CD4-positive, alpha-beta memory T cell (primary cell): ENCODE measurements at regions not wholly inside any gene's neighbourhood (a gene's known extent, or its start where the extent isn't known, plus 50 kb on each side); places are given as distances from the start of the nearest gene placed in this dataset.

Source experiments
- CTCF ChIA-PET: fragments of 350-600 bp; sonication (Branson Sonifier 250); formaldehyde crosslinking; loops from one replicate; lab custom pipeline; 2021; ENCODE audit warnings: inconsistent platforms; ENCODE audit not compliant: partially characterized antibody; lab: Charles Lee
- POLR2A ChIA-PET: fragments of 350-600 bp; sonication (Branson Sonifier 250); formaldehyde crosslinking; loops from one replicate; lab custom pipeline; 2021; ENCODE audit not compliant: partially characterized antibody; lab: Charles Lee
- DNase-seq, 5 donors: peaks; one replicate each; pipeline versions ENCODE4 v3.0.0 to v3.0.0-alpha.2; 2020 to 2022; ENCODE audit warnings: mixed read lengths in 1 of 5
- H3K27ac ChIP-seq: one replicate; pipeline ENCODE4 v1.7.0; 2013; ENCODE audit warnings: low read depth, low read length
- H3K27me3 ChIP-seq: 2 replicates; pipeline ENCODE4 v1.7.0; 2013; ENCODE audit warnings: mild to moderate bottlenecking, low read length, moderate library complexity; ENCODE audit not compliant: insufficient read depth
- H3K36me3 ChIP-seq: 2 replicates; pipeline ENCODE4 v1.7.0; 2013; ENCODE audit warnings: mild to moderate bottlenecking, low read length, moderate library complexity; ENCODE audit not compliant: insufficient read depth
- H3K4me1 ChIP-seq: 2 replicates; pipeline ENCODE4 v1.7.0; 2013; ENCODE audit warnings: mild to moderate bottlenecking, low read length, moderate library complexity; ENCODE audit not compliant: insufficient read depth
- H3K4me3 ChIP-seq, 2 donors: one replicate each; pipeline ENCODE4 v1.7.0; 2013; ENCODE audit warnings: low read length in 2 of 2, mild to moderate bottlenecking in 1 of 2
- H3K9me3 ChIP-seq, 2 donors: one replicate each; pipeline ENCODE4 v1.7.0; 2013; ENCODE audit warnings: low read length in 2 of 2, control low read depth in 1 of 2; ENCODE audit not compliant: control insufficient read depth in 1 of 2
- H3K27ac Mint-ChIP-seq, 7 donors: one replicate each; pipeline ENCODE4 v1.8.0; 2020 to 2021; ENCODE audit warnings: mixed read lengths in 7 of 7, mild to moderate bottlenecking in 6 of 7, inconsistent platforms in 3 of 7, moderate library complexity in 3 of 7
- H3K27me3 Mint-ChIP-seq, 2 donors: one replicate each; pipeline ENCODE4 v1.8.0; 2020 to 2021; ENCODE audit warnings: mixed read lengths in 2 of 2
- H3K36me3 Mint-ChIP-seq, 2 donors: one replicate each; pipeline ENCODE4 v1.8.0; 2020 to 2021; ENCODE audit warnings: mixed read lengths in 2 of 2, inconsistent platforms in 1 of 2, mild to moderate bottlenecking in 1 of 2
- H3K4me1 Mint-ChIP-seq, 4 donors: one replicate each; pipeline ENCODE4 v1.8.0; 2020 to 2021; ENCODE audit warnings: mixed read lengths in 4 of 4, mild to moderate bottlenecking in 1 of 4
- H3K4me3 Mint-ChIP-seq, 8 donors: one replicate each; pipeline ENCODE4 v1.8.0; 2020 to 2021; ENCODE audit warnings: mixed read lengths in 8 of 8, mild to moderate bottlenecking in 7 of 8, moderate library complexity in 6 of 8, inconsistent platforms in 3 of 8
- H3K9me3 Mint-ChIP-seq, 8 donors: one replicate each; pipeline ENCODE4 v1.8.0; 2020 to 2021; ENCODE audit warnings: mixed read lengths in 8 of 8, mild to moderate bottlenecking in 5 of 8, inconsistent platforms in 3 of 8, moderate library complexity in 1 of 8
- intact Hi-C: fragments of 100-400 bp; cut with micrococcal nuclease; formaldehyde crosslinking; loops from one replicate; pipeline ENCODE4 v1.15.1; 2023

GRCh38 chr2:19225931-19226330, 132.5 kb downstream of the OSR1 start:
- no peaks in the 10 kb centered on the region for H3K36me3 Mint-ChIP-seq
- Histone ChIP-seq H3K9me3 (no peaks in the 10 kb centered on the region), H3K4me1 (no peaks in the 10 kb centered on the region), H3K36me3 (no peaks in the 10 kb centered on the region), H3K4me3 (no peak overlapping the region), H3K27ac (no peak overlapping the region), H3K27me3 (no peaks in the 10 kb centered on the region)
- H3K9me3 Mint-ChIP-seq, result no peaks in the 10 kb centered on the region
- ChIA-PET CTCF (no interaction called here), POLR2A (no interaction called here)
- no peak overlapping the region for H3K4me3 Mint-ChIP-seq
- no peak overlapping the region for H3K27ac Mint-ChIP-seq
- no peak for DNase-seq
- no peaks in the 10 kb centered on the region for H3K27me3 Mint-ChIP-seq
- H3K4me1 Mint-ChIP-seq, result no peaks in the 10 kb centered on the region
- intact Hi-C loops, result no loop called here

- peak overlapping the region in 1 of 8 donors; percentile 8 for H3K4me3 Mint-ChIP-seq
- Histone ChIP-seq H3K4me3 (no peak overlapping the region), H3K4me1 (no peaks in the 10 kb centered on the region), H3K27me3 (no peaks in the 10 kb centered on the region), H3K36me3 (no peaks in the 10 kb centered on the region), H3K9me3 (no peaks in the 10 kb centered on the region), H3K27ac (no peak overlapping the region)
- no peaks in the 10 kb centered on the region for H3K4me1 Mint-ChIP-seq
- CTCF ChIA-PET, result no interaction called here
- H3K36me3 Mint-ChIP-seq, result no peaks in the 10 kb centered on the region
- intact Hi-C loops, result no loop called here
- no peak for DNase-seq
- H3K27me3 Mint-ChIP-seq, result no peaks in the 10 kb centered on the region
- no peaks in the 10 kb centered on the region for H3K9me3 Mint-ChIP-seq
- no peak overlapping the region for H3K27ac Mint-ChIP-seq
- POLR2A ChIA-PET, result no interaction called here
These were observed 133.3 kb downstream of the OSR1 start for GRCh38 chr2:19225126-19225525.

GRCh38 chr2:19224486-19224885, 133.9 kb downstream of the OSR1 start:
- intact Hi-C loops, result no loop called here
- POLR2A ChIA-PET, result no interaction called here
- no peak overlapping the region for H3K4me3 Mint-ChIP-seq

GRCh38 chr2:19224011-19224410, 134.4 kb downstream of the OSR1 start:
- Mint-ChIP-seq H3K27ac (no peak overlapping the region), H3K9me3 (no peaks in the 10 kb centered on the region), H3K36me3 (no peaks in the 10 kb centered on the region), H3K4me1 (no peaks in the 10 kb centered on the region), H3K27me3 (no peaks in the 10 kb centered on the region), H3K4me3 (no peak overlapping the region)
- Histone ChIP-seq H3K27me3 (no peaks in the 10 kb centered on the region), H3K36me3 (no peaks in the 10 kb centered on the region), H3K4me1 (no peaks in the 10 kb centered on the region), H3K27ac (no peak overlapping the region), H3K4me3 (no peak overlapping the region), H3K9me3 (no peaks in the 10 kb centered on the region)
- DNase-seq, result no peak
- ChIA-PET CTCF (no interaction called here), POLR2A (no interaction called here)
- intact Hi-C loops, result no loop called here

More at GRCh38 chr2:19224486-19224885, 133.9 kb downstream of the OSR1 start:
- no peaks in the 10 kb centered on the region for H3K27me3 ChIP-seq
- Mint-ChIP-seq H3K27ac (no peak overlapping the region), H3K36me3 (no peaks in the 10 kb centered on the region), H3K9me3 (no peaks in the 10 kb centered on the region), H3K27me3 (no peaks in the 10 kb centered on the region), H3K4me1 (no peaks in the 10 kb centered on the region)
- DNase-seq, result no peak
- no peak overlapping the region for H3K27ac ChIP-seq
- CTCF ChIA-PET, result no interaction called here
- H3K9me3 ChIP-seq, result no peaks in the 10 kb centered on the region
- H3K4me3 ChIP-seq, result no peak overlapping the region
- H3K4me1 ChIP-seq, result no peaks in the 10 kb centered on the region
- H3K36me3 ChIP-seq, result no peaks in the 10 kb centered on the region

GRCh38 chr2:19219060-19219459, 139.4 kb downstream of the OSR1 start:
- H3K4me1 ChIP-seq, result no peaks in the 10 kb centered on the region
- H3K27me3 Mint-ChIP-seq, result no peaks in the 10 kb centered on the region
- H3K9me3 Mint-ChIP-seq, result no peaks in the 10 kb centered on the region
- no peak overlapping the region for H3K27ac Mint-ChIP-seq
- H3K9me3 ChIP-seq, result no peaks in the 10 kb centered on the region
- DNase-seq, result no peak
- no peaks in the 10 kb centered on the region for H3K4me1 Mint-ChIP-seq
- no peaks in the 10 kb centered on the region for H3K27me3 ChIP-seq
- ChIA-PET CTCF (no interaction called here), POLR2A (no interaction called here)
- H3K4me3 ChIP-seq, result no peak overlapping the region
- H3K36me3 ChIP-seq, result no peaks in the 10 kb centered on the region
- no peaks in the 10 kb centered on the region for H3K36me3 Mint-ChIP-seq
- intact Hi-C loops, result no loop called here
- H3K4me3 Mint-ChIP-seq, result no peak overlapping the region
- no peak overlapping the region for H3K27ac ChIP-seq

- Histone ChIP-seq H3K9me3 (no peaks in the 10 kb centered on the region), H3K4me1 (no peaks in the 10 kb centered on the region), H3K27ac (no peak overlapping the region), H3K36me3 (no peaks in the 10 kb centered on the region), H3K4me3 (no peak overlapping the region), H3K27me3 (no peaks in the 10 kb centered on the region)
- Mint-ChIP-seq H3K36me3 (no peaks in the 10 kb centered on the region), H3K27ac (no peak overlapping the region), H3K4me1 (no peaks in the 10 kb centered on the region), H3K27me3 (no peaks in the 10 kb centered on the region), H3K4me3 (no peak overlapping the region), H3K9me3 (no peaks in the 10 kb centered on the region)
- ChIA-PET POLR2A (no interaction called here), CTCF (no interaction called here)
- intact Hi-C loops, result no loop called here
- no peak for DNase-seq
These were observed 140.3 kb downstream of the OSR1 start for GRCh38 chr2:19218166-19218565.

GRCh38 chr2:19216676-19217602, 141.5 kb downstream of the OSR1 start:
- no peaks in the 10 kb centered on the region for H3K27me3 Mint-ChIP-seq
- H3K4me1 ChIP-seq, result no peaks in the 10 kb centered on the region
- no peaks in the 10 kb centered on the region for H3K36me3 ChIP-seq
- intact Hi-C loops, result no loop called here
- ChIA-PET CTCF (no interaction called here), POLR2A (no interaction called here)
- no peak overlapping the region for H3K4me3 ChIP-seq
- no peak overlapping the region for H3K4me3 Mint-ChIP-seq
- H3K4me1 Mint-ChIP-seq, result no peaks in the 10 kb centered on the region
- H3K27me3 ChIP-seq, result no peaks in the 10 kb centered on the region
- no peaks in the 10 kb centered on the region for H3K9me3 ChIP-seq
- H3K27ac Mint-ChIP-seq, result no peak overlapping the region
- no peak overlapping the region for H3K27ac ChIP-seq
- H3K9me3 Mint-ChIP-seq, result no peaks in the 10 kb centered on the region
- no peak for DNase-seq
- no peaks in the 10 kb centered on the region for H3K36me3 Mint-ChIP-seq
